K562 (cell line): ENCODE measurements at regions not wholly inside any gene's neighbourhood (a gene's known extent, or its start where the extent isn't known, plus 50 kb on each side); places are given as distances from the start of the nearest gene placed in this dataset.

Experiments used
- ATAC-seq: fragments of 200-7000 bp; cut with Tn5 transposase; 3 replicates; pipeline ENCODE4 v1.9.1; 2020; ENCODE audit warnings: moderate library complexity
- BruUV-seq: library from RNA; stranded (reverse); fragments of 400-500 nt; replicated peaks from 2 replicates; lab custom pipeline; 2021; lab: Mats Ljungman, UMichigan
- CTCF ChIA-PET: fragments of 300-600 bp; formaldehyde crosslinking; extraction: SDS; loops from one replicate; lab custom pipeline; 2021; ENCODE audit warnings: low intra/inter-chr PET ratio; lab: Yijun Ruan, JAX
- POLR2A ChIA-PET: fragments of 300-600, 350-650 bp; sonication (Branson Sonifier 250); formaldehyde crosslinking; extraction: SDS; loops from one replicate; lab custom pipeline; 2021; ENCODE audit warnings: antibody characterized with exemption, inconsistent platforms; lab: Yijun Ruan, JAX
- DNase-seq, 4 experiments: peaks; one replicate each; pipeline versions ENCODE4 v3.0.0 to v3.0.0-alpha.2; 2011 to 2018; ENCODE audit warnings: low spot score in 3 of 4, mixed read lengths in 3 of 4; ENCODE audit errors: extremely low read depth in 1 of 4
- FAIRE-seq: peaks from 2 replicates; lab custom pipeline; 2011; peaks lifted over from hg19 to GRCh38; lab: Jason Lieb, UNC
- H2AFZ ChIP-seq: 2 replicates; pipeline ENCODE4 v1.6.0; 2011; ENCODE audit warnings: low read depth, low read length, control low read depth, inconsistent platforms
- H3K27ac ChIP-seq: fragments of 200-600 bp; 3 replicates; pipeline ENCODE4 v1.8.0; 2011; ENCODE audit warnings: low read depth, mild to moderate bottlenecking, control low read depth, inconsistent platforms, low read length, moderate library complexity, mixed read lengths; ENCODE audit errors: extremely low read depth
- H3K27me3 ChIP-seq, 2 experiments: fragments of 300-600 bp in 1 of 2; 2 replicates in 1 of 2; 3 replicates in 1 of 2; pipeline versions ENCODE4 v1.6.0 to v1.8.0; 2011; ENCODE audit warnings: inconsistent platforms in 2 of 2, low read length in 2 of 2, mild to moderate bottlenecking in 1 of 2, mixed read lengths in 1 of 2, moderate library complexity in 1 of 2; ENCODE audit not compliant: control insufficient read depth in 2 of 2, insufficient read depth in 2 of 2
- H3K36me3 ChIP-seq: fragments of 300-600 bp; 3 replicates; pipeline ENCODE4 v1.8.0; 2011; ENCODE audit warnings: mild to moderate bottlenecking, low read length, inconsistent platforms; ENCODE audit not compliant: control insufficient read depth, insufficient read depth
- H3K4me1 ChIP-seq, 2 experiments: fragments of 200-600 bp in 1 of 2; replicated peaks in 1 of 2; 2 replicates in 1 of 2; 3 replicates in 1 of 2; pipeline versions ENCODE4 v1.5.1 to v1.8.0; 2011; ENCODE audit warnings: inconsistent platforms in 2 of 2, low read length in 2 of 2, mild to moderate bottlenecking in 1 of 2, mixed read lengths in 1 of 2, moderate library complexity in 1 of 2; ENCODE audit not compliant: control insufficient read depth in 2 of 2, insufficient read depth in 2 of 2
- H3K4me2 ChIP-seq: 2 replicates; pipeline ENCODE4 v1.6.1; 2011; ENCODE audit warnings: low read length, control low read depth, inconsistent platforms, mixed read lengths; ENCODE audit not compliant: insufficient read depth
- H3K4me3 ChIP-seq: fragments of 200-600 bp; sonication (generic), shearing (Covaris generic); 2 replicates; pipeline ENCODE4 v1.5.1; 2016; ENCODE audit warnings: control low read depth, inconsistent platforms
- H3K79me2 ChIP-seq: fragments of 200-600 bp; 3 replicates; pipeline ENCODE4 v1.8.0; 2011; ENCODE audit warnings: low read length, inconsistent platforms; ENCODE audit not compliant: control insufficient read depth, insufficient read depth
- H3K9ac ChIP-seq, 2 experiments: 2 replicates each; pipeline versions ENCODE4 v1.6.0 to v1.6.1; 2011; ENCODE audit warnings: low read depth in 2 of 2, low read length in 2 of 2, control low read depth in 1 of 2, inconsistent platforms in 1 of 2, mild to moderate bottlenecking in 1 of 2, mixed read lengths in 1 of 2; ENCODE audit not compliant: insufficient read depth in 1 of 2
- H3K9me1 ChIP-seq: one replicate; pipeline ENCODE4 v1.6.0; 2011; ENCODE audit warnings: inconsistent platforms, mild to moderate bottlenecking, low read length, moderate library complexity; ENCODE audit not compliant: control insufficient read depth, insufficient read depth
- H3K9me3 ChIP-seq: replicated peaks from 2 replicates; pipeline ENCODE4 v1.5.1; 2011; ENCODE audit warnings: low read depth, low read length, inconsistent platforms; ENCODE audit not compliant: control insufficient read depth, insufficient read depth
- H4K20me1 ChIP-seq: replicated peaks from 2 replicates; pipeline ENCODE4 v1.6.1; 2011; ENCODE audit warnings: low read length, inconsistent platforms, mixed read lengths; ENCODE audit not compliant: control insufficient read depth, insufficient read depth
- DPF2 ChIP-seq: fragments of 450-650 bp; IDR thresholded peaks from 2 replicates; pipeline ENCODE4 v1.6.1; 2016
- GABPA ChIP-seq: fragments of 200-800 bp; sonication (Bioruptor generic); conservative IDR thresholded peaks from 2 replicates; pipeline ENCODE4 v1.6.1; 2016; ENCODE audit warnings: low read depth, missing genetic modification characterization, missing compliant biosample characterization
- GATAD2B ChIP-seq: fragments of 450-650 bp; IDR thresholded peaks from 2 replicates; pipeline ENCODE4 v1.6.1; 2017; ENCODE audit warnings: mild to moderate bottlenecking, borderline replicate concordance
- NELFE ChIP-seq: IDR thresholded peaks from 2 replicates; pipeline ENCODE4 v1.6.1; 2011; ENCODE audit warnings: mild to moderate bottlenecking; ENCODE audit not compliant: insufficient read depth, insufficient read length
- NR3C1 ChIP-seq: sonication (generic); formaldehyde crosslinking; IDR thresholded peaks from 2 replicates; pipeline ENCODE4 v1.8.1; 2022; ENCODE audit warnings: missing genetic modification reagents
- POLR2AphosphoS5 ChIP-seq: IDR thresholded peaks from 2 replicates; pipeline ENCODE4 v1.6.1; 2011; ENCODE audit warnings: mild to moderate bottlenecking, low read depth, low read length, moderate library complexity; ENCODE audit not compliant: control insufficient read depth, insufficient read depth
- RBM17 ChIP-seq: fragments of 200-400 bp; formaldehyde crosslinking; IDR thresholded peaks from 2 replicates; pipeline ENCODE4 v1.6.1; 2017; ENCODE audit warnings: low read depth, mild to moderate bottlenecking, low read length, borderline replicate concordance
- SREBF2 ChIP-seq: sonication (generic); formaldehyde crosslinking; IDR thresholded peaks from 2 replicates; pipeline ENCODE4 v1.4.0; 2020; ENCODE audit warnings: mild to moderate bottlenecking, missing genetic modification reagents
- TCF7 ChIP-seq: sonication (generic); IDR thresholded peaks from 2 replicates; pipeline ENCODE4 v1.6.1; 2016; ENCODE audit warnings: antibody characterized with exemption, borderline replicate concordance
- TEAD2 ChIP-seq: fragments of 450-650 bp; IDR thresholded peaks from 2 replicates; pipeline ENCODE4 v1.6.1; 2016; ENCODE audit warnings: missing genetic modification characterization, control low read depth, missing compliant biosample characterization
- ZKSCAN3 ChIP-seq: fragments of 250-450 bp; sonication (Bioruptor Pico); IDR thresholded peaks from 2 replicates; pipeline ENCODE4 v1.4.0; 2020
- ZNF217 ChIP-seq: sonication (generic); formaldehyde crosslinking; IDR thresholded peaks from 2 replicates; pipeline ENCODE4 v1.8.0; 2022; ENCODE audit warnings: mild to moderate bottlenecking, missing genetic modification reagents
- ZNF583 ChIP-seq: fragments of 250-450 bp; sonication (Bioruptor Pico); IDR thresholded peaks from 2 replicates; pipeline ENCODE4 v1.4.0; 2020
- ZNF584 ChIP-seq: fragments of 200-800 bp; sonication (Bioruptor generic); IDR thresholded peaks from 2 replicates; pipeline ENCODE4 v1.6.1; 2016; ENCODE audit warnings: low read depth, mild to moderate bottlenecking, missing genetic modification characterization, missing compliant biosample characterization
- WGBS: fragments of 100-300 bp; shearing (Covaris generic); methylation state at CpG from one replicate; pipeline ENCODE4 v1.1.6; 2016; ENCODE audit warnings: low coverage, mixed read lengths; ENCODE audit not compliant: insufficient coverage; ENCODE audit errors: missing lambda C conversion rate; 5-methylcytosine and 5-hydroxymethylcytosine counted together
- in situ Hi-C: fragments of 300-500 bp; cut with MboI; formaldehyde crosslinking; loops from 4 replicates; pipeline ENCODE4 v1.15.0; 2018; ENCODE audit warnings: inconsistent platforms, mixed read lengths
- intact Hi-C: fragments of 100-400 bp; cut with micrococcal nuclease; formaldehyde crosslinking; loops from 2 replicates; pipeline ENCODE4 v1.14.2; 2022
- TF ChIP-seq, protein P1 (sequence below): IDR thresholded peaks from 2 replicates; pipeline ENCODE4 v1.6.1; 2011; ENCODE audit not compliant: insufficient read length; ENCODE audit errors: extremely low read depth
- TF ChIP-seq, protein P2 (sequence below): fragments of 450-650 bp; conservative IDR thresholded peaks from 2 replicates; pipeline ENCODE4 v1.6.1; 2016; ENCODE audit warnings: missing genetic modification characterization, low read depth, mild to moderate bottlenecking, control low read depth, missing compliant biosample characterization
- TF ChIP-seq, protein P3 (sequence below): fragments of 450-650 bp; IDR thresholded peaks from 2 replicates; pipeline ENCODE4 v1.7.1; 2018; ENCODE audit warnings: mild to moderate bottlenecking, low read depth; ENCODE audit not compliant: partially characterized antibody
- TF ChIP-seq, protein P4 (sequence below), 3 experiments: fragments of 200-800 bp in 1 of 3; sonication (Bioruptor generic) in 1 of 3; sonication (generic) in 1 of 3; formaldehyde crosslinking in 1 of 3; IDR thresholded peaks; 2 replicates each; pipeline versions ENCODE4 v1.6.1 to v1.8.0; 2016 to 2022; ENCODE audit warnings: mild to moderate bottlenecking in 2 of 3, missing compliant biosample characterization in 2 of 3, missing genetic modification characterization in 2 of 3, missing genetic modification reagents in 1 of 3

DNA sequence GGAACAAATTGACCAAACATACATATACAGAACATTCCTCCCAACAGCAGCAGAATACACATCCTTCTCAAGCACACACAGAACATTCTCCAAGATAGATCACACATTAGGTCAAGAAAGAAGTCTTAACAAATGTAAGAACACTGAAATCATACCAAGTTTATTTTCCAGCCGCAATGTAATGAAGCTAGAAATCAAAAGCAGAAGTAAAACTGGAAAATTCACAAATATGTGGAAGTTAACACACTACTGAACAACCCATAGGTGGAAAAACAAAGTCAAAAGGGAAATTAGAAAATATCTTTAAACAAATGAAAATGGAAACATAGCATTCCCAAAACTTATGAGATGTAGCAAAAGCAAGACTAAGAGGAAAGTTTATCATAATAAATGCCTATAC, 692.6 kb downstream of the DIAPH3 start:
- H3K9me3 ChIP-seq: no peaks in the 10 kb centered on the region
- H3K9ac ChIP-seq: no peak overlapping the region
- H3K27ac ChIP-seq: no peak overlapping the region
- no peak overlapping the region for H2AFZ ChIP-seq
- H3K9me1 ChIP-seq: no peaks in the 10 kb centered on the region
- intact Hi-C loops (no loop called here), in situ Hi-C loops (loop anchor here (25.0 kb wide), 1 partner anchor 441 kb away; no protein-coding TSS in a partner anchor)
- FAIRE-seq (no peak), DNase-seq (no peak), ATAC-seq (no peak)
- POLR2A ChIA-PET: no interaction called here
- H4K20me1 ChIP-seq: no peaks in the 10 kb centered on the region
- no peak overlapping the region for H3K4me3 ChIP-seq
- H3K4me2 ChIP-seq: no peak overlapping the region
- no peaks in the 10 kb centered on the region for H3K79me2 ChIP-seq
- WGBS: 21% methylated on average over 1 of the region's 1 CpG
- CTCF ChIA-PET: no interaction called here
- H3K4me1 ChIP-seq: peaks cover 0 to 2% of the 10 kb centered on the region in 2 experiments; a peak in 2 of 5 replicates
- BruUV-seq: no TSS peak
- no peaks in the 10 kb centered on the region for H3K27me3 ChIP-seq
- no peaks in the 10 kb centered on the region for H3K36me3 ChIP-seq
- no peak for TF ChIP-seq NELFE
- TF ChIP-seq, protein P1, sequence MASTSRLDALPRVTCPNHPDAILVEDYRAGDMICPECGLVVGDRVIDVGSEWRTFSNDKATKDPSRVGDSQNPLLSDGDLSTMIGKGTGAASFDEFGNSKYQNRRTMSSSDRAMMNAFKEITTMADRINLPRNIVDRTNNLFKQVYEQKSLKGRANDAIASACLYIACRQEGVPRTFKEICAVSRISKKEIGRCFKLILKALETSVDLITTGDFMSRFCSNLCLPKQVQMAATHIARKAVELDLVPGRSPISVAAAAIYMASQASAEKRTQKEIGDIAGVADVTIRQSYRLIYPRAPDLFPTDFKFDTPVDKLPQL: no peak
- no peak for TF ChIP-seq TEAD2 (tag)
- TF ChIP-seq, protein P2, sequence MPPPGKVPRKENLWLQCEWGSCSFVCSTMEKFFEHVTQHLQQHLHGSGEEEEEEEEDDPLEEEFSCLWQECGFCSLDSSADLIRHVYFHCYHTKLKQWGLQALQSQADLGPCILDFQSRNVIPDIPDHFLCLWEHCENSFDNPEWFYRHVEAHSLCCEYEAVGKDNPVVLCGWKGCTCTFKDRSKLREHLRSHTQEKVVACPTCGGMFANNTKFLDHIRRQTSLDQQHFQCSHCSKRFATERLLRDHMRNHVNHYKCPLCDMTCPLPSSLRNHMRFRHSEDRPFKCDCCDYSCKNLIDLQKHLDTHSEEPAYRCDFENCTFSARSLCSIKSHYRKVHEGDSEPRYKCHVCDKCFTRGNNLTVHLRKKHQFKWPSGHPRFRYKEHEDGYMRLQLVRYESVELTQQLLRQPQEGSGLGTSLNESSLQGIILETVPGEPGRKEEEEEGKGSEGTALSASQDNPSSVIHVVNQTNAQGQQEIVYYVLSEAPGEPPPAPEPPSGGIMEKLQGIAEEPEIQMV (tag): no peak
- TF ChIP-seq, protein P3, sequence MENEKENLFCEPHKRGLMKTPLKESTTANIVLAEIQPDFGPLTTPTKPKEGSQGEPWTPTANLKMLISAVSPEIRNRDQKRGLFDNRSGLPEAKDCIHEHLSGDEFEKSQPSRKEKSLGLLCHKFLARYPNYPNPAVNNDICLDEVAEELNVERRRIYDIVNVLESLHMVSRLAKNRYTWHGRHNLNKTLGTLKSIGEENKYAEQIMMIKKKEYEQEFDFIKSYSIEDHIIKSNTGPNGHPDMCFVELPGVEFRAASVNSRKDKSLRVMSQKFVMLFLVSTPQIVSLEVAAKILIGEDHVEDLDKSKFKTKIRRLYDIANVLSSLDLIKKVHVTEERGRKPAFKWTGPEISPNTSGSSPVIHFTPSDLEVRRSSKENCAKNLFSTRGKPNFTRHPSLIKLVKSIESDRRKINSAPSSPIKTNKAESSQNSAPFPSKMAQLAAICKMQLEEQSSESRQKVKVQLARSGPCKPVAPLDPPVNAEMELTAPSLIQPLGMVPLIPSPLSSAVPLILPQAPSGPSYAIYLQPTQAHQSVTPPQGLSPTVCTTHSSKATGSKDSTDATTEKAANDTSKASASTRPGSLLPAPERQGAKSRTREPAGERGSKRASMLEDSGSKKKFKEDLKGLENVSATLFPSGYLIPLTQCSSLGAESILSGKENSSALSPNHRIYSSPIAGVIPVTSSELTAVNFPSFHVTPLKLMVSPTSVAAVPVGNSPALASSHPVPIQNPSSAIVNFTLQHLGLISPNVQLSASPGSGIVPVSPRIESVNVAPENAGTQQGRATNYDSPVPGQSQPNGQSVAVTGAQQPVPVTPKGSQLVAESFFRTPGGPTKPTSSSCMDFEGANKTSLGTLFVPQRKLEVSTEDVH: no peak
- no peak for TF ChIP-seq POLR2AphosphoS5
- TF ChIP-seq SREBF2 (CRISPR knock-in tag): no peak
- no peak for TF ChIP-seq RBM17
- TF ChIP-seq, protein P4, sequence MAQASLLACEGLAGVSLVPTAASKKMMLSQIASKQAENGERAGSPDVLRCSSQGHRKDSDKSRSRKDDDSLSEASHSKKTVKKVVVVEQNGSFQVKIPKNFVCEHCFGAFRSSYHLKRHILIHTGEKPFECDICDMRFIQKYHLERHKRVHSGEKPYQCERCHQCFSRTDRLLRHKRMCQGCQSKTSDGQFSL (CRISPR knock-in tag; IDR thresholded peaks at IDR 0.05): no peak
- TF ChIP-seq, protein P4 (tag; IDR thresholded peaks at IDR 0.05): no peak
- TF ChIP-seq GATAD2B: no peak
- no peak for TF ChIP-seq GABPA (tag)
- no peak for TF ChIP-seq ZNF217
- TF ChIP-seq DPF2: no peak
- no peak for TF ChIP-seq ZNF583 (CRISPR knock-in tag)
- TF ChIP-seq ZNF584 (CRISPR knock-in tag): no peak
- TF ChIP-seq TCF7: no peak
- no peak for TF ChIP-seq ZKSCAN3
- no peak for TF ChIP-seq NR3C1 (CRISPR knock-in tag)
